Neural progenitor cell (in vitro differentiated cells): ENCODE measurements at regions not wholly inside any gene's neighbourhood (a gene's known extent, or its start where the extent isn't known, plus 50 kb on each side); places are given as distances from the start of the nearest gene placed in this dataset.

Source experiments
- EZH2 ChIP-seq: fragments of 200-600 bp; sonication (generic); IDR thresholded peaks from 2 replicates; pipeline ENCODE4 v1.6.1; 2017; ENCODE audit warnings: antibody characterized with exemption, mild to moderate bottlenecking, moderate library complexity
- EZH2phosphoT487 ChIP-seq: fragments of 200-600 bp; sonication (generic); IDR thresholded peaks from 2 replicates; pipeline ENCODE4 v1.6.1; 2017; ENCODE audit warnings: antibody characterized with exemption
- TF ChIP-seq, protein P1 (sequence below): fragments of 200-600 bp; sonication (generic); IDR thresholded peaks from 2 replicates; pipeline ENCODE4 v1.5.1; 2017; ENCODE audit warnings: antibody characterized with exemption, mild to moderate bottlenecking

DNA sequence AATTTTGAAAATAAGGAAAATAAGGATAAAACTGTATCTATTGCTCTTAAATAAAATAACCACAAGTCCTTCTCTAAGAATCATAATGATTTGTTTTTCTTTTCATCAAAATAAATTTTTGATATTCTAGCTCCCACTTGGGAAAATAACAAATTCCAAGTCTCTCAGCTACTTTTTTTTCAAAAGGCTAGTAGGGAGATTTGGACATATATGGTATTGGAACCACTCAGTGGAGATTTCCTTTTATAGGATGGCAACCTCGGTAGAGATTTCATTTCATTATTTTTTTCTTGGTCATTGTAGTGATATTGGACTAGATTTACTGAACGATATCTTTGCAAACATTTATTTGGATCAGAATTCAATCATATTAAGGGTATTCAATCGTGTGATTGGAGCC is 69.5 kb upstream of the PRKG1 start:
- TF ChIP-seq, protein P1, sequence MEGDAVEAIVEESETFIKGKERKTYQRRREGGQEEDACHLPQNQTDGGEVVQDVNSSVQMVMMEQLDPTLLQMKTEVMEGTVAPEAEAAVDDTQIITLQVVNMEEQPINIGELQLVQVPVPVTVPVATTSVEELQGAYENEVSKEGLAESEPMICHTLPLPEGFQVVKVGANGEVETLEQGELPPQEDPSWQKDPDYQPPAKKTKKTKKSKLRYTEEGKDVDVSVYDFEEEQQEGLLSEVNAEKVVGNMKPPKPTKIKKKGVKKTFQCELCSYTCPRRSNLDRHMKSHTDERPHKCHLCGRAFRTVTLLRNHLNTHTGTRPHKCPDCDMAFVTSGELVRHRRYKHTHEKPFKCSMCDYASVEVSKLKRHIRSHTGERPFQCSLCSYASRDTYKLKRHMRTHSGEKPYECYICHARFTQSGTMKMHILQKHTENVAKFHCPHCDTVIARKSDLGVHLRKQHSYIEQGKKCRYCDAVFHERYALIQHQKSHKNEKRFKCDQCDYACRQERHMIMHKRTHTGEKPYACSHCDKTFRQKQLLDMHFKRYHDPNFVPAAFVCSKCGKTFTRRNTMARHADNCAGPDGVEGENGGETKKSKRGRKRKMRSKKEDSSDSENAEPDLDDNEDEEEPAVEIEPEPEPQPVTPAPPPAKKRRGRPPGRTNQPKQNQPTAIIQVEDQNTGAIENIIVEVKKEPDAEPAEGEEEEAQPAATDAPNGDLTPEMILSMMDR = no peak
- no peak for TF ChIP-seq EZH2phosphoT487
- TF ChIP-seq EZH2 = no peak
